ENCODE measurements at regions not wholly inside any gene's neighbourhood (a gene's known extent, or its start where the extent isn't known, plus 50 kb on each side); places are given as distances from the start of the nearest gene placed in this dataset.
A peak's percentile ranks its signal among the peaks of the same experiment; 100 is the strongest.

GRCh38 chr1:184892116-184892515, 82.2 kb downstream of the NIBAN1 start:
- Histone ChIP-seq H3K27ac (ENCODE audit: low read depth, low read length) (no peak overlapping the region), H3K9me3 (ENCODE audit: insufficient read depth, low read depth, low read length) (no peaks in the 10 kb centered on the region), H4K20me1 (ENCODE audit: insufficient read depth, low read length) (no peaks in the 10 kb centered on the region), H3K4me1 (ENCODE audit: insufficient read depth, low read length) (peaks cover 34% of the 10 kb centered on the region), H3K4me3 (ENCODE audit: insufficient read depth, low read depth, low read length) (no peak overlapping the region), H2AFZ (ENCODE audit: low read depth, low read length) (no peak overlapping the region), H3K9ac (ENCODE audit: low read length) (no peak overlapping the region), H3K36me3 (ENCODE audit: insufficient read depth, low read length) (no peaks in the 10 kb centered on the region), H3K4me2 (ENCODE audit: low read length) (no peak overlapping the region), H3K79me2 (ENCODE audit: insufficient read depth, low read length) (no peaks in the 10 kb centered on the region), H3K27me3 (ENCODE audit: insufficient read depth, low read length) (no peaks in the 10 kb centered on the region)
- no peak overlapping the region for H3K4me3 Mint-ChIP-seq (ENCODE audit: unreplicated experiment)
- H3K4me1 Mint-ChIP-seq (ENCODE audit: low read depth, unreplicated experiment): peaks cover 23% of the 10 kb centered on the region
- H3K9me3 Mint-ChIP-seq (ENCODE audit: unreplicated experiment): no peaks in the 10 kb centered on the region
- H3K36me3 Mint-ChIP-seq (ENCODE audit: low read depth, unreplicated experiment): peaks cover 2% of the 10 kb centered on the region
- H3K27me3 Mint-ChIP-seq (ENCODE audit: low read depth, unreplicated experiment): no peaks in the 10 kb centered on the region
- DNase-seq (ENCODE audit: low read depth) (no peak), FAIRE-seq (no peak)
- no peak overlapping the region for H3K27ac Mint-ChIP-seq (ENCODE audit: unreplicated experiment)
- TF ChIP-seq CTCF (IDR thresholded peaks at IDR 0.05; ENCODE audit: insufficient read depth, low read depth, low read length) (no peak), EZH2 (IDR thresholded peaks at IDR 0.05; ENCODE audit: insufficient read depth, low read length) (no peak)

GRCh38 chr1:184891440-184891839, 82.9 kb downstream of the NIBAN1 start:
- no peak for TF ChIP-seq EZH2 (IDR thresholded peaks at IDR 0.05; ENCODE audit: insufficient read depth, low read length)
- TF ChIP-seq CTCF (IDR thresholded peaks at IDR 0.05; ENCODE audit: insufficient read depth, low read depth, low read length): no peak
- Histone ChIP-seq H3K9ac (ENCODE audit: low read length) (no peak overlapping the region), H2AFZ (ENCODE audit: low read depth, low read length) (no peak overlapping the region), H3K79me2 (ENCODE audit: insufficient read depth, low read length) (no peaks in the 10 kb centered on the region), H3K4me1 (ENCODE audit: insufficient read depth, low read length) (peaks cover 34% of the 10 kb centered on the region), H3K36me3 (ENCODE audit: insufficient read depth, low read length) (no peaks in the 10 kb centered on the region), H3K9me3 (ENCODE audit: insufficient read depth, low read depth, low read length) (no peaks in the 10 kb centered on the region), H3K4me3 (ENCODE audit: insufficient read depth, low read depth, low read length) (no peak overlapping the region), H3K27ac (ENCODE audit: low read depth, low read length) (no peak overlapping the region), H3K27me3 (ENCODE audit: insufficient read depth, low read length) (no peaks in the 10 kb centered on the region), H4K20me1 (ENCODE audit: insufficient read depth, low read length) (no peaks in the 10 kb centered on the region), H3K4me2 (ENCODE audit: low read length) (no peak overlapping the region)
- Mint-ChIP-seq H3K27me3 (ENCODE audit: low read depth, unreplicated experiment) (no peaks in the 10 kb centered on the region), H3K4me3 (ENCODE audit: unreplicated experiment) (no peak overlapping the region), H3K36me3 (ENCODE audit: low read depth, unreplicated experiment) (peaks cover 2% of the 10 kb centered on the region), H3K4me1 (ENCODE audit: low read depth, unreplicated experiment) (peaks cover 24% of the 10 kb centered on the region), H3K9me3 (ENCODE audit: unreplicated experiment) (peaks cover 2% of the 10 kb centered on the region), H3K27ac (ENCODE audit: unreplicated experiment) (no peak overlapping the region)
- no peak for DNase-seq (ENCODE audit: low read depth)
- FAIRE-seq: no peak

DNA sequence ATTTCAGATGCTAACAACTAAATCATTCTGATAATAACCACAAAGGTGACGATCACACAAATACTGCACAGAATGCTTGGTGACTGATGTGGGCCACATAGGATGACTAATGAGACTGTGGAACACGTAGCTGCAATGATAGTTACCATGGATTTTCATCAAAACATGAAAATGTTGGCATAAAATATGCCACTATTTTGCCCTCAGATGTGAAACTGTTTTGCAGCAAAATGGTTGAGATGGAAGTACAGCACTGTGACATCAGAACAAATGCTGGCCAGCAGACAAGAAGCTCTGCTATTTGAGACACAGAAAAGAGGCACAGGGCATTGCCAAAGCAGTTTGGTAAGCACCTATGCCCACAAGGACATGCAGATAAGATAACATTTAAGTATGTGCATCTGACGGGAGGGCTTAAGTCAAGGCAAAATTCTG, 83.8 kb downstream of the NIBAN1 start:
- peaks cover 2% of the 10 kb centered on the region for H3K36me3 Mint-ChIP-seq (ENCODE audit: low read depth, unreplicated experiment)
- no peaks in the 10 kb centered on the region for H3K79me2 ChIP-seq (ENCODE audit: insufficient read depth, low read length)
- FAIRE-seq (peak; percentile 20), DNase-seq (ENCODE audit: low read depth) (peak; percentile 60)
- H3K4me1 Mint-ChIP-seq (ENCODE audit: low read depth, unreplicated experiment): peaks cover 25% of the 10 kb centered on the region
- no peaks in the 10 kb centered on the region for H3K27me3 ChIP-seq (ENCODE audit: insufficient read depth, low read length)
- H3K4me1 ChIP-seq (ENCODE audit: insufficient read depth, low read length): peaks cover 42% of the 10 kb centered on the region
- no peak overlapping the region for H2AFZ ChIP-seq (ENCODE audit: low read depth, low read length)
- H3K4me3 ChIP-seq (ENCODE audit: insufficient read depth, low read depth, low read length): no peak overlapping the region
- H3K27ac Mint-ChIP-seq (ENCODE audit: unreplicated experiment): no peak overlapping the region
- TF ChIP-seq EZH2 (IDR thresholded peaks at IDR 0.05; ENCODE audit: insufficient read depth, low read length): no peak
- TF ChIP-seq CTCF (IDR thresholded peaks at IDR 0.05; ENCODE audit: insufficient read depth, low read depth, low read length): no peak
- peak overlapping the region; percentile 33 for H3K9ac ChIP-seq (ENCODE audit: low read length)
- no peaks in the 10 kb centered on the region for H3K36me3 ChIP-seq (ENCODE audit: insufficient read depth, low read length)
- H3K9me3 ChIP-seq (ENCODE audit: insufficient read depth, low read depth, low read length): no peaks in the 10 kb centered on the region
- peak overlapping the region; percentile 56 for H3K27ac ChIP-seq (ENCODE audit: low read depth, low read length)
- H3K27me3 Mint-ChIP-seq (ENCODE audit: low read depth, unreplicated experiment): no peaks in the 10 kb centered on the region
- no peaks in the 10 kb centered on the region for H4K20me1 ChIP-seq (ENCODE audit: insufficient read depth, low read length)
- H3K4me3 Mint-ChIP-seq (ENCODE audit: unreplicated experiment): no peak overlapping the region
- H3K4me2 ChIP-seq (ENCODE audit: low read length): peak overlapping the region; percentile 40
- peaks cover 5% of the 10 kb centered on the region for H3K9me3 Mint-ChIP-seq (ENCODE audit: unreplicated experiment)

Measured in astrocyte (in vitro differentiated cells and primary cell).